ENCODE measurements at regions not wholly inside any gene's neighbourhood (a gene's known extent, or its start where the extent isn't known, plus 50 kb on each side); places are given as distances from the start of the nearest gene placed in this dataset.

DNA sequence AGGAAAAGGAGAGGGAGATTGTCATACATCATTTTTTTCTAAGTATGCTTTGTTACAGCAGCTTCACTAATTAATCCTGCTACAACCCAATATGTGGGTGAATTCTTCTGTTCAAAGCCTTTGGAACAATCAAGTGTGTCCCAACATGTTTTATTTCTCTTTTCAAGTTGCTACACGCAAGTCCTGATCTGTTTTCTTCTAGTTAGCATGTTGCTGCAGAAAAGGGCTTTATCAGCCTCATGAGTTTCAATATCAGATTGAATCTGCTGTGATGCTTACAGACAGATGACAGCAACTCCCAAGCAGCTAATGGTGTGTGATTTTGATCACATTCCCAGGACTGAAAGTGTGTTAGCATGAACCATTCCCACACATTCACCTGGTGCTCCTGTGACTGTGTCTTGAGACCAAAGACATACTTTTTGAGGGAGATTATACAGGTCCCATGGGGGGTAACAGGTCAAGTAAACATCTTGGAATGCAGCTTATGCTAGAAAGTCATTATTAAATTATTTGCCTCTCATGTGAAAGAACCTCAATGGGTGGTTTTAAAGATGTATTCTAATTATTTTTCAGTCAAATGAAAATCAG is 96.9 kb upstream of the KCNJ16 start:
- intact Hi-C loops (cut with micrococcal nuclease), result no loop called here

DNA sequence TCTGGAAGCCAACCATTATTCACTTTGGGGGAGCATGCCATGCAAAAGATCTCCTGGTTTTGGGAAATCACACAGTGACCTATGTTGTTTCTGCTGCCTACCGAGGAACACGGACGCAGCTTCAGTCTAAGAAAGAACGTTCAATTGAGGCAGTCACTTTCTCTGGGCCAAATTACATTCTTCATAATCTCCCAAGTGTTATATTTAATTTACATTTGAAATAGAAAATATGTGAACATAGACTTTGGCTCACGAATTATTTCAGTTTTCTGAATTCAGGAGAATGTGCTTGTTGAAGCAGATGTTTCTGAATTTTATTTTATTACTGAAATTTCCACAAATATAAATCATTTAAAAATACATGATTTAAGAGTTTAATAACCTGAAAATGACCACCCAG is 93.6 kb upstream of the KCNJ16 start:
- intact Hi-C loops (cut with micrococcal nuclease), result no loop called here

DNA sequence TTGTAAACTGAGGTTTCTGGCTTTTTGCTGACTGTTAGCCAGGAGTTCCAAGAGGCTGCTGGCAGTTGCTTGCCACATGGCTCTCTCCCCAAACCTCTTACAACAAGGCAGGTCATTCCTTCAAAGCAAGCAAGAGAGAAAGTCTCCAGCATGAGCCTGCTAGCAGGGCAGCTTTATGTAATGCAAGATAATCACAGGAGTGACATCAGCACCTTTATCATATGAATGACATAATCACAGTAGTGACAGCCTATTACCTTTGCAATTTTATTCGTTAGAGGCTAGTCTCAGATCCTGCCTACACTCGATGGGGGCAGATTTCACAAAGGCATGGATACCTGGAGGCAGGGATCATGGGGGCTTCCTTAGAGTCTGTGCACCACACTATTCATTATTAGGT is 79.5 kb upstream of the KCNJ16 start:
- intact Hi-C loops (cut with micrococcal nuclease), result no loop called here

DNA sequence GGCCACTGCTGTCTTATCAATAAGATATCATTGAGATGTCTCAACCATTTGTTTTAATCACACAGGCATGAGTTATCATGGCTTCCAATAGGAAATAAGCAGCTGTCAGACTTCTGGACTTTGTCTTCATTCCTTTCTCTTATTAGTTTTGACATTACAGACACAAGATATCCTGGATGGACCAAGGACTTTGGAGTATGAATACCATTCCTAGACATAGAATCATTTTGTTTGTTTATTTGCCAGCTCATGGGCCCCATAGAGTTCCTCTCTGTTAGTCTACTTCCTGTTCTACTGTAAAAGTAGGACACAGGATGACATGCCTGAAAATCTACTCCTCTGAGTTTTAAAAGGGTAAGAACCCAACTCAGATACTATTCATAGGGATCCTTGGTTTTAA is 77.7 kb upstream of the KCNJ16 start:
- intact Hi-C loops (cut with micrococcal nuclease), result no loop called here

DNA sequence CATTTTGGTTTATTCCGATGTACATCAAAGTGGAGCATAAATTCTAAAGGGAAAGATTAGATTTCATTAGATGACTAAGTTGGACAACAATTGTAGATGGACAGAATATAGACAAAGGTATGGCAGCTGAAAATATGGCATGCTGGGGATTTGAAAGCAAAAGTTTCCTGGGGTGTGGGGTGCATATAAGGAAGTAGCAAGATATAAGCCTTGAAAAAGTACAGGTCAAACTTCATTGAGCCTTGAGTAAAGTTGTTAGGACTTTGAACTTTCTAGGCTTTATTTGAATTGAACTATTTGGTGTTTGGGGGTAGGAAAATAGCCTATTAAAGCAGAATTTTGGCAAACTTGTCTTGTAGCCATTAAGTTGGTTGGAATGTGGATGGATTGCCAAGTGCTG is 75.8 kb upstream of the KCNJ16 start:
- intact Hi-C loops (cut with micrococcal nuclease), result no loop called here

DNA sequence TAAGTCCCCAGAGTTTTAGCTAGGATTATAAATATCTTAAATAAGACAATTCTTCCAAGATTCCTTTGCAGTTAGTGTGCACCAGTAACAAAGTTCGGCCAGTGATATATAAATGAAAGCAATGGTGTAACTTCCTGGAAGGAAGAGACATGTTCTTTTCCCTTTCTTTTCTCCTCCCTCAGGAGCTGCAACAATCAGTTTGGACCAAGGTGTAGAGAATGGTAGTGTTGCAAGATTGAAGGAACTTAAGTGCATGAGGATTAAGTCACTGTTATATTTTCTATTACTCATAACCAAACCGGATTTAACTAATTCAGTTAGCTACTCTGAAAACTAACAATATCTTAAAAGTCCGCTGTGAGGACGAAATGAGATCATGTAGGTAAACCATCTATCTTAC is 68.9 kb upstream of the KCNJ16 start:
- intact Hi-C loops (cut with micrococcal nuclease), result no loop called here

DNA sequence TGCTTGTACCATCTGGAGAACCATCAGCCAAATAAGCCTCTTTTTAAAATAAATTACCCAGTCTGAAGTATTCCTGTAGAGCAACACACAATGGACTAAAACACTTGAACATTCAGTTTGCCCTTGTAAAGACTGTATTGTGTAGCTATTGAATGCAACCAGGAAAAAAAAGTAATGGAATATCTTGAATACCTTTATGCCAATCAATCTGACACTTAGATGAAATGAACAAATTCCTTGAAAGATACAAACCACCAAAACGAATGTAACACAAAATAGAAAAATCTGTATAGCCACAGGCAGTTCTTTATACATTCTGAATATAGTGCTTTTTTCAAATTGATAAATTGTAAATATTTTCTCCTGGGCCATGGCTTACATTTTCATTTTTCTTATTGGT is 63.3 kb upstream of the KCNJ16 start:
- intact Hi-C loops (cut with micrococcal nuclease), result no loop called here

DNA sequence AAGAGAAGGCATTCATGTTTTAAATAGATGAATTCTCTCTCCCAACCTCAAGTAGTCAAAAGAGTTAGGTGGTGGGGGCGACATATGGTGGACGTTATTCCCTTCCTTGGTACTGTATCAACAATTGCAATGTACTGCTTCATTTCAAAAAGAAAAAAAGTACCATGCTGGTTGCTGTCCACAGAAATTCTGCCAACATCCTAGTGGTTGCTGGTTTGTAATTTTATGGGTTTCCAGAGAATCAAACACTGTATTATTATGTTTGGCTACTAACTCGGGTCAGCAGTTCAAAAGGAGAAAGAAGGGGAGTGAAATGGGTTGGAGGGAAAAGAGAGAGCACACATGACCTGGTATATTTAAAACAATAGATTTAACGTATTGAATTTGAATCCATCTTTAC is 61.1 kb upstream of the KCNJ16 start:
- intact Hi-C loops (cut with micrococcal nuclease), result no loop called here

DNA sequence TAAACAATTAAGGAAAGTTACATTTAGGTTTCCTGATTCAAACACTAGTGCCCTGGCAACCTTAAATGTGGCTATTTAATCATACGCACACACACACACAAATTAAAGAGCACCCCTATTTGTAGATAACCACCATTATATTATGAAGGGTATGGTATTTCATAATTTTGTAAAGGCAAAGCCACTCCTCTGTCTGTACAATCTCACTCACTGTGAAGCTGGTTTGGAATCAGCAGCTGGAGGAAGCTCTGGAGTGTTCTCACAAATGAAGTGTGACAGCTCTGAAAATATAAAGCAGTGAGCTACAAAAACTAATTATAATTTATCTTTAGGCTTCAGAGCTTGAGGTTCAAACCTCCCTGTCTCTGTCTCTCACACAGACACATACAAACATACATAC is 57.9 kb upstream of the KCNJ16 start:
- intact Hi-C loops (cut with micrococcal nuclease), result no loop called here

DNA sequence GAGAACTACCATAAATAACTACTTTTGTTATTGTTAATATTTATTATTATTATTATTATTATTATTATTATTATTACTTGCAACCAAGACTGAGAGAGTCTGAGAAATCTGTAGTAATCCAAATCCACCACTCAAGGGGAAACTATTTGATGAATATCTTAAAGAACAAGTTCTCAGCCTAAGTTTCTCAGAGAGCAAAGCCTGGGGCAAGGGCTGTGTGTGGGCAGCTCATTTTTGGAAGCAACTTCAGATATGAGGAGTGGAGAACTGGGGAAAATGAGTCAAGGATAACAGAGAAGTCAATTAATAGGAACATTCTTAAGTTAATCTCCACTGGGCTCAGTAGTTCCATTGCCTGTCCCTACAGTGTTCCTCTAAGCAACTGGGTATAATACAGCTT is 57.1 kb upstream of the KCNJ16 start:
- intact Hi-C loops (cut with micrococcal nuclease), result no loop called here

DNA sequence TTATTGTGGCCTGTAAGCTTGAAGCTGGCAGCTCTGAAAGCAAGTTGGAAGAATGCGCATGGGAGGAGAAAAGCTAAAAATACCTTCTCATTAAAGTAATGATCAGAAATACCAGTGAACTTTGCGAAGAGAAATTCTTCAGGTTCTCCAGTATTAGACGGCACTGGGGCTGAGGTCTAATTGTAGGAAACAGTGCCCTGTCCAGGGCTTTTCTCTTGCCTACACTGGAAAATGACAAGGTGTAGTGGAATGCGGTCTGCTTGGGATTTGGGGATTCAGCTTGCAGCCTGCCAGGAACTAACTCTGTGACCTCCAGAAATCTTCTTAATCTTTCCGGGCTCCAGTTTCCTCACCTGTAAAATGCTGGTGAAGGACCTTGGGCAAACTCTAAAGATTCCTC is 53.3 kb upstream of the KCNJ16 start:
- intact Hi-C loops (cut with micrococcal nuclease), result no loop called here

DNA sequence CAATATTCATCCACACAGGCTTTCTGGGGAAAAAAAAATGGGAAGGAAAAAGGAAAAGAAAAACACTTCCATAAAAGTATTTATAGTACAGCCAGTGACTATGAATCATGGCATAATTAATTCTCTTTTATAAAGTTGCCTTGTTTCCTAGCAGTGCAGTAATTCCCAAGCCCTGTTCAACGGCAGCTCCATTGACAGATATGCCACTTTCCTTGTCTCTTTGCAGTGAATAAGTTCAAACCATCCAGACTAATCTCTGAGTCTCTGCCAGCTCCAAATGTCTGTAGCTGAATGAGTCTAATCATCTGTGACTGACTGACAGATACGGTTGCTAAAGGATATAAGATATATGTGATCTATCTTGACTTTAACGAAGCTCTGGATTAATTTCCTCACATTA is 52.9 kb upstream of the KCNJ16 start:
- intact Hi-C loops (cut with micrococcal nuclease), result no loop called here

DNA sequence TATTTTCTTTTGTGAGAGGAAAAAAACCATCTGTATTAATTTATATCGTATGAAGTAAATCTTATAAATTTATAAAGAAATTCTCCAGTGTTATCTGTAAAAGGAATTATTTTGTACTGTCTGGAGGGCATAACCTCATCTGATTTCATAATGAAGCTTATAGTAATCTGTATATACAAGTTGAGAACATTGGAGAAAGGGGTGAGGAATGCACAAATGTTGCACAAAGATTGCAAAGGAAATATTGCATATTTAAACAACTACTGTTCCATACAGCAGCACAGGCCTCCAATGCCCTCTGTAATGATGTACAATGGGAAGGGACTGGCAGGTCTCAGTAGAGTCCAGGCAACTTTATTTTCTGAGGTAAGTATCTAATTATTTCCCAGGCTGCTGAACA is 50.8 kb upstream of the KCNJ16 start:
- intact Hi-C loops (cut with micrococcal nuclease), result no loop called here
